PC-3 (cell line): ENCODE measurements at regions not wholly inside any gene's neighbourhood (a gene's known extent, or its start where the extent isn't known, plus 50 kb on each side); places are given as distances from the start of the nearest gene placed in this dataset.

Source experiments
- EZH2 ChIP-seq: fragments of 300-600 bp; sonication (generic); IDR thresholded peaks from one replicate; pipeline ENCODE4 v1.6.1; 2017; ENCODE audit warnings: antibody characterized with exemption, mild to moderate bottlenecking, low read length; ENCODE audit not compliant: unreplicated experiment
- TF ChIP-seq, protein P1 (sequence below): fragments of 300-600 bp; sonication (generic); conservative IDR thresholded peaks from 2 replicates; pipeline ENCODE4 v1.5.1; 2017; ENCODE audit warnings: antibody characterized with exemption, low read depth, mild to moderate bottlenecking, low read length

DNA sequence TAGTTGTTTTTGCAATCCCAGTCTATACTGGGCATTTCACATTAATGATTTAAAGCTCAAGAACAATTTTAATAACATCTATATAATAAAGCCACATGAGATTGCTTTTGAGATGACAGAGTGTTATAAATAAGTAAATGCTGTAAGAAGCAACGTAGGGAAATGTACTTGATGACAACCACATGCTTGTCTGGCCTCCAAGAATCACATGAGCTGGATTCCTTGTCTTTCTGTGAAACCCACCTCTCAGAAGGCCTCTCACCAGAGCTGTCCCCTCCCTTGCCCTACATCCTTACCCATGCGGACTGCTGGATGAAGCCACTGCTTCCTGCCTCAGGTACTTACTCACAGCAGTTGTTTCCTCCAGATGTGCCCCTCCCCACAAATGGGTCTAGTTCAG lies 145.1 kb upstream of the CTTNBP2NL start:
- TF ChIP-seq, protein P1, sequence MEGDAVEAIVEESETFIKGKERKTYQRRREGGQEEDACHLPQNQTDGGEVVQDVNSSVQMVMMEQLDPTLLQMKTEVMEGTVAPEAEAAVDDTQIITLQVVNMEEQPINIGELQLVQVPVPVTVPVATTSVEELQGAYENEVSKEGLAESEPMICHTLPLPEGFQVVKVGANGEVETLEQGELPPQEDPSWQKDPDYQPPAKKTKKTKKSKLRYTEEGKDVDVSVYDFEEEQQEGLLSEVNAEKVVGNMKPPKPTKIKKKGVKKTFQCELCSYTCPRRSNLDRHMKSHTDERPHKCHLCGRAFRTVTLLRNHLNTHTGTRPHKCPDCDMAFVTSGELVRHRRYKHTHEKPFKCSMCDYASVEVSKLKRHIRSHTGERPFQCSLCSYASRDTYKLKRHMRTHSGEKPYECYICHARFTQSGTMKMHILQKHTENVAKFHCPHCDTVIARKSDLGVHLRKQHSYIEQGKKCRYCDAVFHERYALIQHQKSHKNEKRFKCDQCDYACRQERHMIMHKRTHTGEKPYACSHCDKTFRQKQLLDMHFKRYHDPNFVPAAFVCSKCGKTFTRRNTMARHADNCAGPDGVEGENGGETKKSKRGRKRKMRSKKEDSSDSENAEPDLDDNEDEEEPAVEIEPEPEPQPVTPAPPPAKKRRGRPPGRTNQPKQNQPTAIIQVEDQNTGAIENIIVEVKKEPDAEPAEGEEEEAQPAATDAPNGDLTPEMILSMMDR = no peak
- TF ChIP-seq EZH2 = no peak
